HAP-1 (cell line): ENCODE measurements at regions not wholly inside any gene's neighbourhood (a gene's known extent, or its start where the extent isn't known, plus 50 kb on each side); places are given as distances from the start of the nearest gene placed in this dataset.

Experiments
- DNase-seq, 2 experiments: peaks; one replicate each; pipeline ENCODE4 v3.0.0-alpha.2; 2016 to 2020; ENCODE audit warnings: low spot score in 2 of 2
- H3K27me3 ChIP-seq: fragments of 250-450 bp; sonication (Bioruptor Pico); 2 replicates; pipeline ENCODE4 v1.5.1; 2020; ENCODE audit warnings: low read depth, mild to moderate bottlenecking, moderate library complexity
- H3K36me3 ChIP-seq: fragments of 250-450 bp; sonication (Bioruptor Pico); replicated peaks from 2 replicates; pipeline ENCODE4 v1.5.1; 2020; ENCODE audit warnings: mild to moderate bottlenecking
- H3K4me1 ChIP-seq: fragments of 250-450 bp; sonication (Bioruptor Pico); 2 replicates; pipeline ENCODE4 v1.5.1; 2020; ENCODE audit warnings: mild to moderate bottlenecking
- H3K4me3 ChIP-seq: fragments of 250-450 bp; sonication (Bioruptor Pico); 2 replicates; pipeline ENCODE4 v1.5.1; 2020; ENCODE audit warnings: mild to moderate bottlenecking, moderate library complexity
- H3K9me3 ChIP-seq: fragments of 250-450 bp; sonication (Bioruptor Pico); 2 replicates; pipeline ENCODE4 v1.5.1; 2020; ENCODE audit warnings: mild to moderate bottlenecking, moderate library complexity
- in situ Hi-C: fragments of 300-500 bp; cut with MboI; formaldehyde crosslinking; loops from 3 replicates; pipeline ENCODE4 v1.14.3; 2020; ENCODE audit warnings: low sequenced_read_pairs, inconsistent platforms, mixed read lengths

DNA sequence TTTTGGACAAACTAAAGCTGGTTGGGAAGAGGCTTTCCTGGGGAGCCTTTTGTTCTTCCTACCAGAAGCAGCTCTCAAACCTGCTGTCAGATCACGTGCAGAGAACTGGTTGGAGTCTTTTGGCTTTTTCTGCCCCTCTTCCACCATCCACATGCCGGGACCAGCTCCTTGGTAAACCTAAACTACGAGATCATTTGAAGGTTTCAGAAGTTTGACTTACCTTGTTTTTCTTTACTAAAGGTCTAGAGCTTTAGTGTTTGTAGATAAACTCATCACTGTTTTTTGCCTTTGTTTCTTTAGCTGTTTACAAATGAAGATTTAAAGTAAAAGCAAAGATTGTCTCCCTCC, 113.4 kb downstream of the HLX start:
- H3K4me3 ChIP-seq: no peak overlapping the region
- in situ Hi-C loops: no loop called here
- no peaks in the 10 kb centered on the region for H3K4me1 ChIP-seq
- H3K27me3 ChIP-seq: no peaks in the 10 kb centered on the region
- DNase-seq: no peak
- no peaks in the 10 kb centered on the region for H3K9me3 ChIP-seq
- H3K36me3 ChIP-seq: no peaks in the 10 kb centered on the region

DNA sequence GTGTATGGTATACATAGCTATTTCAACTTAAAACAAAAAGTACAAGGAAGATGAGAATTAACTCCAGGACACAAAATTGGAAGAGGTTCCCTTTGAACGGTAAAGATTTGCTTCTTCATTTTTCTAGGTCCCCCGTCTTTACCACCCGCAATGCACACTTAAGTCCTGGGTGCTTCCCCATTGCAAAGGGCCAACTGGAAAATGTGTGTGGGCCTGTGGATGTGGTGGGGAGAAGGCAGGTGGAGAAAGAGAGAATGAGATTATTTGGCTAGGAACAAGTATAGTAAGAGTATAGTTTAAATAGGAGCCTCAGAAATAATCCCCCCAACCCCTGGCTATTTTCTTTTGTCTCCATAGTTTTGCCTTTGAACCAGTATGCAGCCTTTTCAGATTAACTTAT, 115.4 kb downstream of the HLX start:
- H3K9me3 ChIP-seq: no peaks in the 10 kb centered on the region
- H3K36me3 ChIP-seq: no peaks in the 10 kb centered on the region
- DNase-seq: no peak
- in situ Hi-C loops: no loop called here
- no peaks in the 10 kb centered on the region for H3K4me1 ChIP-seq
- H3K4me3 ChIP-seq: no peak overlapping the region
- H3K27me3 ChIP-seq: no peaks in the 10 kb centered on the region

DNA sequence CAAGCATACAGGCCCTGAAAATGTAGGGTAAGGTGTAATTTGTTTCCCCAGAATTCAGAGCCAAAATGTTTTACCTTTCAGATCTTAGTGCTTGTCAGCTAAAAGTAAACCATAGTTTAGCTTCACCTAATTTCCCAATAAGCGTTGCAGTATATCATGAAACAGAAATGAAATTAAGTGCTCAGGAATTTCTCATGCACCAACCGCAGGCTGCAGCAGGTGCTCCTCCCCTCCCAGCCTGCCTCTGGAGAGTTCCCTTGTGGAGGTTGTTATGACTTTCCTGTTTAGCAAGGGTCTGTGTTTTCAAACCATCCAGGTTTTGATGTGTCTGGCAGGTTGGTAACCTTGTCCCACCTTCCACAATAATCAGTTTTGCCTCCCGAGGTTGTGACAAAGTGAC, 118.5 kb downstream of the HLX start:
- in situ Hi-C loops: no loop called here
- Histone ChIP-seq H3K36me3 (no peaks in the 10 kb centered on the region), H3K4me3 (no peak overlapping the region), H3K9me3 (no peaks in the 10 kb centered on the region), H3K4me1 (no peaks in the 10 kb centered on the region), H3K27me3 (no peaks in the 10 kb centered on the region)
- no peak for DNase-seq

DNA sequence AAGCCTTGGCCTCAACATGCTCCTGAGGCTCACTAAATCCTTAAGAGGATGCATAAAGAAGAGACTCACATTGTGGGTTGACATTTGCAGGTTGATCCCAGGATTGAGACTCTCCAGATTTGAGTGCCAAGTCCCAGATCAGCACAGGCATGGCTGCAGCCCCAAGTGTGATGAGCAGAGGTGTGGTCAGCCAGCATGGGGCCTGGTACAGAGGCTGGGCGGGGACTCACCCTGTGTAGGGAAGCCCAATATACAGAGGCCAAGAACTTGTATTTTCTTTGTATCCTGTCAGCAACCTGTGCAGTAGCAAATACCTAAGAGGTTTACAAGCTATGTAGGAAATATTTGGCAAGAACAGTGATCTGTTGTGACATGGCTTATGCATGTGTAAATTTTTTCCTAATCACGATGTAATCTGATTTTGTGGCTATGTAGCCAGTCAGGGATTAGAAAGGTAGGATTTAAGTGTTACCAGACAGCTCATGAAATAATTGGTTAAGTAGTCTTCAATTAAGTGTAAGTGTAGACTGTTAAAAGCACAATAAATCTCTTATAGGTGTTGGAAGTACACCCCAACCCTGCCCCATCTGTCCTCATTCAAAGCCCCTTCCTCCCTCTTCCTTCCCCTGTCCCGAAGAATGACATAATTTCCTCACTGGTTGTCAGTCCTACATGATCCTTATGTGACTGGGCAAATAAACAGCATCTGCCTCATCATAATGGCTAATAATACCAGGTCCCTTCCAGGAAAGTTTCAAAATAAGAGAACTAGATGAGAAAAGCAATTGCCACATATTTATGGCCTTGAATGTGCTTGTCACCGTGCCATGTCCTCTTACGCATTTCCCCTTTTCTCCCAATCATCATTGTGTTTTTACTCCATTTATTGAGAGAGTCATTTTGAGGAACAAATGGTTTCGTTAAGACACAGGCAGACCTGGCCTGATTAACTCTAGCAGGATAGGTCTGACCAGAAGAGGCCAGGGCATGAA, 120.9 kb downstream of the HLX start:
- H3K4me3 ChIP-seq: no peak overlapping the region
- no peaks in the 10 kb centered on the region for H3K9me3 ChIP-seq
- DNase-seq: no peak
- H3K27me3 ChIP-seq: no peaks in the 10 kb centered on the region
- H3K36me3 ChIP-seq: no peaks in the 10 kb centered on the region
- in situ Hi-C loops: no loop called here
- H3K4me1 ChIP-seq: no peaks in the 10 kb centered on the region

DNA sequence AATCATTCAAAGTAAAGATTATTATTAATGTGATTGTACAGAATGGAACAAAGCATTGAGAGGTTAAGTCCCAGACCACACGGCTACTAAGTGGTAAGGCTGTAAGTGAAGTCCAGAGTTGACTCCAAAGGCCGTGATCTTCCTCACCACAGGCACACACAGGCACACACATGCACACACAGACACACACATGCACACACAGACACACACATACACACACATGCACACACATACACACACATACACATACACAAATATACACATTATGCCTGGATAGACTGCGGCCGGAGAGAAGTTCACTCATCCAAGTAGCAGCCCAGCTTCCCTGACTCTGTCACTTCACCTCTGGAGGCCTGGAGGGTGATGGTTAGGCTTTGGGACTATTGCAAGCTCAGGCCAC, 121.9 kb downstream of the HLX start:
- in situ Hi-C loops: no loop called here
- no peaks in the 10 kb centered on the region for H3K4me1 ChIP-seq
- no peak overlapping the region for H3K4me3 ChIP-seq
- H3K36me3 ChIP-seq: no peaks in the 10 kb centered on the region
- no peak for DNase-seq
- H3K9me3 ChIP-seq: no peaks in the 10 kb centered on the region
- no peaks in the 10 kb centered on the region for H3K27me3 ChIP-seq

DNA sequence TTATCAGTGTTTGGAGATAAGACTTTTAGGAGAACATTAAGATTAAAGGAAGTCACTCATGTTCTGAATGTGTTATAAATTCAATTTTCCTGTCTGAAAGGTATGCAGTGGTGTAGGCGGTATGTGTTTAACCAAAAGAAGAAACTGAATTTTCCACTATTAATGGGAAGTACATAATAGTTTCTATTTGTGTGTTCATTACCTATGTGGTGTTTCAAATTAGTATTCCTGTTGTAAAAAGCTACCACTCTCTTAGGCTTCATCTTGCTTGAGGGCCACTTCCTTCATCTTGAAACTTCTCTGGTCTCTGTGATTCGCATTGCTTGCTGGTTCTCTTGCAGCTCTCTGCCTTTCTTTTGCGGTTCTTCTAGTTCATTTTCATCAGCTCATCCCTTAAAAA, 123.4 kb downstream of the HLX start:
- no peak overlapping the region for H3K4me3 ChIP-seq
- no peak for DNase-seq
- no peaks in the 10 kb centered on the region for H3K9me3 ChIP-seq
- H3K27me3 ChIP-seq: no peaks in the 10 kb centered on the region
- no peaks in the 10 kb centered on the region for H3K4me1 ChIP-seq
- H3K36me3 ChIP-seq: no peaks in the 10 kb centered on the region
- in situ Hi-C loops: no loop called here

DNA sequence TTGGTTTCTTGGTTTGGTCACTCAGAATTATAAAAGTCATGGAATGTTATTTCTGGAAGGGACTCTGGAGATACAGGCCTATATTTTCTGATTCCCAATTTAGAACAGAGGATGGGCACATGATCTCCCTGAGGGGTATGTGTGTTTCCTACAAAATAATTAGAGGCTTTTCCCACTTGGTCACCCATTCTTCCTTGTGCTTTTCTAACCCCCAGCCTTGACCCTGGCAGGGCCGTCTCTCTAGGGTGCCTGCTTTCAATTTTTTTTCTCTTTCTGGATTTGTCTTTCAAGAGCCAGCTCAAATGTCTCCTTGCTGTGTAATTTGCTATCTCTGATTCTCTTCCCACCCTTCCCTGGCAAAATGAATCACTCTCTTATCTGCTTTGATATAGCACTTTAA, 131.9 kb downstream of the HLX start:
- H3K9me3 ChIP-seq: no peaks in the 10 kb centered on the region
- no peak overlapping the region for H3K4me3 ChIP-seq
- no peaks in the 10 kb centered on the region for H3K36me3 ChIP-seq
- no peak for DNase-seq
- no peaks in the 10 kb centered on the region for H3K27me3 ChIP-seq
- H3K4me1 ChIP-seq: no peaks in the 10 kb centered on the region
- in situ Hi-C loops: no loop called here

DNA sequence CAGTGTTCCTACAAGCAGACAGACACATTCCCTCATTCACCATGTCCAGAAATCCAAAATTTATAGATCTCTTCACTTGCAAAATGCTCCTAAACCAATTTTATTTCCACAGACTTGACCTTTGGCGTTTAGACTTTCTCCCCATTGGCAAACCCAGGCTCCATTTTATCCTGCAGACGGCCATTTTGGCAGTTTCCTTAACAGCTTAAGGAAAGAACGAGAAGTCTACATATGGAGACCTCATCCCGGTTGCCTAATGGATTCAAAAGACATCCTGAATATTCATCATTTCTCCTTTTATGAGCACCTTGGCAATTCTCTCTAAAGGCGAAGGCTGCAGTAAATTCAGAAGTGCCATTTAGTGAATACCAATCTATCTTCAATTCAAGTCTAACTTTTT, 132.9 kb downstream of the HLX start:
- Histone ChIP-seq H3K27me3 (no peaks in the 10 kb centered on the region), H3K4me1 (no peaks in the 10 kb centered on the region), H3K4me3 (no peak overlapping the region), H3K9me3 (no peaks in the 10 kb centered on the region), H3K36me3 (no peaks in the 10 kb centered on the region)
- in situ Hi-C loops: no loop called here
- no peak for DNase-seq

DNA sequence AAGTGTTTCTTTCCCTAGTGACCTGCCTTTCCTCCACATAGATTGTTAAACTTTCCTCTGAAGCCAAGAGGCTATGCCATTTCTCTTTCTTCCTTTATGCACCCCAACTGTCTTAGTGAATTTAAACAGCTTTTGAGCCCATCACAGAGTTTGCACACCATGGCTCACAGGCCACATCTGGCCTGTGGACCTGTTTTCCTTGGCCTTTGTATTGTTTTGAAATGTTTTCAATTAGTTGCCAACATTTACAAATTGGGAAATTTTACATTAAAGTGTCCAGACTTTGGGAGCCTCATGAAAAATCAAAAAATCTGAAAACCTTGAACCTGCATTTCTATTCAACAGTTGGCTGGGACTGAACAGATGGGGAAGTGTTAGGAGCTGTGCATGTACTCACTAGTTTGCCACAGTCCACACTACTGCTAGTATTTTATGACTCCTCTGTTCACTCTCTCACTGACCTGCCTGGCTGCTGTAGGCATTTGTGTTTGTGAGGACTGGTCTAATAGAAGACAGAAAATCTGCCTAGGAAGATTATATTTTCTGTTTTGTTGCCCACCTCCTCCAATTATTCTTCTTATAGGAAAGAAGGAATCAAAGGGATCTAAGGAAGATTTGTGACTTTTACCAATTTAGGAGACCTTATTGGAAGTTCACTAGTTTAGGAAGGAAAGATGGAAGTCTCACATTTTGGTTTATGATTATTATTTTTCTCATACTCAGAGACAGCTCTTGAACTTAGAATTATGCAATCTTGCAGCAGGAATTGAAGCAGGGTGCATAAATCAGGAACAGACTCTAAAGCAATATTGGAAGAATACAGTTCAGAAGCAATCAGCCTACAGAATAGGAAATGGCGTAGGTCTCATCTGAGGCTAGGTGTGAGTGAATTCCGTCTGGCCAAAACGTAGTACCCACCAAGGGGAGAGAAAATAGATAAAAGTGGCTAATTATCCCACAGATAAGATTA, 134.7 kb downstream of the HLX start:
- Histone ChIP-seq H3K9me3 (no peaks in the 10 kb centered on the region), H3K4me1 (no peaks in the 10 kb centered on the region), H3K27me3 (no peaks in the 10 kb centered on the region), H3K36me3 (no peaks in the 10 kb centered on the region), H3K4me3 (no peak overlapping the region)
- in situ Hi-C loops: no loop called here
- DNase-seq: no peak

DNA sequence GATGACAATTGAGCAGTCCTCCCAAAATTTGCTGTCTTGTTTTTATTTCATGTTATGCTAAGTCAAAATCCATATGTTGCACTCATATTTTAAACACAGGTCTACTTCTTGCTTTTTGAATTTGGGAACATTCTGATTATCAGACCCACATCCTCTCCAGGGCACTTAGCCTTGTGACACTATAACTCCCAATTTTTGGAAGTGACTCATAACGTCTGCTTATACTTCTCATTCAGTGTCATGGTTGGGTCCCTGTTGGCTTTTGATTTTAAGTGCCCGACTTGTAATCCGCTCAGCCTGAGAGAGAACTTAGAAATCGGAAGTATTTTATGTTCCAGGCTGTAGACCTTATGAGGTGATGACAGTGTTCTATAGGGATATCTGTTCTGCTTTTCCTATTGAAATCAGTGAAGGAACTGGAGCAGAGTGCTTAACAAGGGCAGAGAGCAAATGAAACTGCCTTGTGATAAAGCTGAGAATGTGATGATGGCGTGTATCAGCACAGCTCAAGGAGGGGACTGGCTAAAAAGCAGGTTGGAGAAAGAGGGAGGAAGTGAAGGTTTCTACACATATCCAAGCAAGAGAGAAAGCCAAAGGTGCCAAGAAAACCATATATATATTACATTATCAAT, 136.0 kb downstream of the HLX start:
- no peaks in the 10 kb centered on the region for H3K9me3 ChIP-seq
- DNase-seq: no peak
- in situ Hi-C loops: no loop called here

DNA sequence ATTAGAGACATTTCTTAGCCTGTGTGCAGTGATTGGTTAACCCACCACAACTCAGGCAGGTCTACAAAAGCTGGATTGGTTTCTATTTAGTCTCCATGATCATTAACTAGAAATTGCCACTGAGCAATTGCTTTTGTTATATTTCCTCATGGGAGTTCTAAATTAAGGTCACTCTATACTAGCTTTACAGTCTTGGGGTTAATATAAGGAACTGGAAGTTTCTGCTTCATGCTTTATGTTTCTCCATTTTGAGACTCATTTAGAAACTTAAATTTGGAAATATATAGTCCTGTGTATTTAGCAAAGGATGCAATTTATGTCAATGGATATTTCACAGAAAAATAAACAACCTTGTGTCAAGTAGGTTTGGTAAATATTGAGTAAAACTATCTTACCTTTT, 137.5 kb downstream of the HLX start:
- H3K4me3 ChIP-seq: no peak overlapping the region
- no peaks in the 10 kb centered on the region for H3K36me3 ChIP-seq
- no peaks in the 10 kb centered on the region for H3K27me3 ChIP-seq
- DNase-seq: no peak
- H3K9me3 ChIP-seq: no peaks in the 10 kb centered on the region
- in situ Hi-C loops: no loop called here
- H3K4me1 ChIP-seq: no peaks in the 10 kb centered on the region

More for the DNA sequence above, 136.0 kb downstream of the HLX start:
- Histone ChIP-seq H3K4me1 (no peaks in the 10 kb centered on the region), H3K4me3 (no peak overlapping the region), H3K36me3 (no peaks in the 10 kb centered on the region), H3K27me3 (no peaks in the 10 kb centered on the region)

DNA sequence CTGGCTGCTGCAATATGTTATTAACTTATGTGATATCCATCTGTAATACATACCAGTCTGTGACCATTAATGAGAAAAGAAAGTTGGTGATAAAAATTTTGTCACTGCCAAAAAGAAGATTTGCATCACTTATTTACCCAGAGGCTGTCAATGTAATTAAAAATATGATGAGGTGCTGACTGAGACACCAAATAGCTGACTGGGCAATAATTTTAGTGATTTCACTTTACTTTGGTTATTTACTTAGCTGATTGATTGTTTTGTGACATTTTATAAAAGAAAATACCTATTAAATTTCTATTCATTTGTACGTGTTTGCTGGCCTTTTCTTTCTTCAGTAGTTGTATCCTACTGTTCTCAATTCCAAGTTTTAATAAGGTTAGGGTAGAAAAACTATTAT, 139.2 kb downstream of the HLX start:
- Histone ChIP-seq H3K9me3 (no peaks in the 10 kb centered on the region), H3K4me1 (no peaks in the 10 kb centered on the region), H3K27me3 (no peaks in the 10 kb centered on the region), H3K36me3 (no peaks in the 10 kb centered on the region), H3K4me3 (no peak overlapping the region)
- in situ Hi-C loops: no loop called here
- no peak for DNase-seq

DNA sequence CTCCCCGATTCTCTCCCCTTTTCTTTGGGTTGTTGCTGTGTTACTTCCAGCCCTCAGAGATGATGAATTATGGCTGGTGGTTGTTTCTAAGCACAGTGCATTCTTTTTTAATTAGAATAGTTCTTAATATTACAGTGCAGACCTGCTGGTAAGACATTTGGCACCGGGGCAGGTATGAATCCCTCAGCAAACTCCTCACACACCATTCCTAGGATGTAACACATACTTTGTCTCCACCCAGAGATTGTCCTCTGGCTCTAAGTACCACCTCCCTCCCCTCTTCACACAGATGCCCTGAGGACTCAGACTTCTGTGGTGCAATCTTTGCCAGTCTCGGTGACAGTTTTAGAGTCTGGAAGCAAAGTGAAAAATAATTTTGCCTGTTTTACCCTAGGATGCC, 143.1 kb downstream of the HLX start:
- in situ Hi-C loops: no loop called here
- Histone ChIP-seq H3K9me3 (no peaks in the 10 kb centered on the region), H3K4me1 (no peaks in the 10 kb centered on the region), H3K27me3 (no peaks in the 10 kb centered on the region), H3K36me3 (no peaks in the 10 kb centered on the region), H3K4me3 (no peak overlapping the region)
- DNase-seq: no peak

DNA sequence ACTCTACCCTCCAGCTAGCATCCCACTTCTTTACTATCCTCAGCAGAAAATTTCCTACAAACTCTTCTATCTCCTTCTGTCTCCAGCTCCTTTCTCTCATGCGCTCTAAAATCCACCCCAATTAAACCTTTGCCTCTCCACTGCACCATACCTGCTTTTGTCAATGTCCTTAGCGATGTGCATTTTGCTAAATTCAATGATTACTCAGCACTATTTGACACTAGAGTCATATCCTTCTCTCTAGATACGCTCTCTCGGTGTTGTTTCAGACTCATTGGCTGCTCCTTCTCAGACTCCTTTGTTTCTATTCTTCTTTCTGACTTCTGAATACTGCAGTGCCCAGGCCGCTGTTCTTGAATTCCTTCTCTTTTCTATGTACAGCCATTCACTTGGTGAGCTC, 144.2 kb downstream of the HLX start:
- no peaks in the 10 kb centered on the region for H3K36me3 ChIP-seq
- in situ Hi-C loops: no loop called here

More for the DNA sequence above, 144.2 kb downstream of the HLX start:
- DNase-seq: no peak
- Histone ChIP-seq H3K4me3 (no peak overlapping the region), H3K9me3 (no peaks in the 10 kb centered on the region), H3K4me1 (no peaks in the 10 kb centered on the region), H3K27me3 (no peaks in the 10 kb centered on the region)
